ENCODE measurements at regions not wholly inside any gene's neighbourhood (a gene's known extent, or its start where the extent isn't known, plus 50 kb on each side); places are given as distances from the start of the nearest gene placed in this dataset.

GRCh38 chr3:165903885-165904630 lies 66.8 kb upstream of the BCHE start:
- DNase-seq, result no peak

- DNase-seq, result no peak
Observed at GRCh38 chr3:165899066-165899465, 61.8 kb upstream of the BCHE start.

GRCh38 chr3:165897137-165897536 lies 59.9 kb upstream of the BCHE start:
- DNase-seq, result no peak

DNA sequence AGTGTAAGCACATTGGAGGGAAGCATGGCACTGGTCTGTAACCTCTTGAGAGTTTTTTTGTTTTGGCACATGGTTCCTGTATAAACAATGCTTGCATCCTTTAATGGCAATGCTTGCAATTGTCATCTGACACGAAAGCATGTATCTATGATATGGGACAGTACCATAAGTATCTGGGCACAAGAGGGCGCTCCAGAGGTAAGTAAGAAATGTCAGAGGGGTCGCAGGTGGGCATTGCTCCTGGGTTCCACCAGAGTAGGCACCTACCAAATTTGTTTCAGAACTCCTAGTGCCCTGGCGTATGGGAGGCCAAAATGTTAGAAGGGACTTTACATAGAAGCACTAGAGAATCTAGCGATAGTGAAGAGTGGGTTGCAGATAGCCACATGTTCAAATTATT lies 58.7 kb upstream of the BCHE start:
- DNase-seq, result no peak

DNA sequence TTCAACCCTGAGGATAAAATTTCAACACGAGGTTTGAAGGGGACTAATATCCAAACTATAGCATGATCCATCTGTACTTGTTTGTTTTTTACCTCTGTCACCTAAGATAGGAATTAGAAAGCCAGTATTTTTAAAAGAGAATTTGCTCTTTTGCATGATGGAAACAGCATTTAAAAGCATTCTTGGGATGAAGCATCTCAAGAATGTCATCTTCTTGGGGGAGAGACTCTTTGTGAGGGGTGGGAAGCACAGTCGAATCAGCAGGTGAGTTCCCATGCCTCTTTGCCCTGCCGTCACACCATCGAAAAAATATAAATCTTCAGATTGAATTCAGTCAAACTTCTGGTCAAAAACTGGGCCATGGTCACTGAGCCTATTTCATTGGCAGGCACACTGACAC lies 55.3 kb upstream of the BCHE start:
- no peak for DNase-seq
